Lower leg skin (tissue), 4 donors: ENCODE measurements at regions not wholly inside any gene's neighbourhood (a gene's known extent, or its start where the extent isn't known, plus 50 kb on each side); places are given as distances from the start of the nearest gene placed in this dataset.

Experiments used
- DNase-seq, 2 donors: peaks; one replicate each; pipeline ENCODE4 v3.0.0-alpha.2; 2019; ENCODE audit warnings: low spot score in 2 of 2
- H3K4me3 ChIP-seq: fragments of 200-600 bp; sonication (generic); 2 replicates; pipeline ENCODE4 v1.5.1; 2017; ENCODE audit warnings: mild to moderate bottlenecking, low read depth; ENCODE audit not compliant: poor library complexity, severe bottlenecking
- CTCF ChIP-seq, 3 donors: fragments of 450-650 bp; IDR thresholded peaks; one replicate each; pipeline ENCODE4 v1.5.1; 2016; ENCODE audit warnings: antibody characterized with exemption in 3 of 3, mild to moderate bottlenecking in 3 of 3, moderate library complexity in 2 of 3
- POLR2A ChIP-seq, 2 donors: fragments of 450-650 bp; IDR thresholded peaks; one replicate each; pipeline ENCODE4 v1.6.1; 2016 to 2017; ENCODE audit warnings: antibody characterized with exemption in 2 of 2, mild to moderate bottlenecking in 1 of 2, moderate library complexity in 1 of 2
- WGBS, 2 donors: methylation state at CpG; one replicate each; pipeline ENCODE4 v1.1.5; 2018; 5-methylcytosine and 5-hydroxymethylcytosine counted together
- intact Hi-C: fragments of 100-400 bp; cut with DNase I; formaldehyde crosslinking; loops from one replicate; pipeline ENCODE4 v1.15.0; 2023; ENCODE audit warnings: low total_unique reads

GRCh38 chr16:65500007-65500406, 378.1 kb upstream of the CDH11 start:
- DNase-seq, result no peak
- 55 to 78% methylated on average over 2 of the region's 2 CpGs for WGBS, 2 donors
- TF ChIP-seq POLR2A (IDR thresholded peaks at IDR 0.05) (no peak), CTCF (IDR thresholded peaks at IDR 0.05) (no peak)
- intact Hi-C loops, result no loop called here
- no peak overlapping the region for H3K4me3 ChIP-seq

DNA sequence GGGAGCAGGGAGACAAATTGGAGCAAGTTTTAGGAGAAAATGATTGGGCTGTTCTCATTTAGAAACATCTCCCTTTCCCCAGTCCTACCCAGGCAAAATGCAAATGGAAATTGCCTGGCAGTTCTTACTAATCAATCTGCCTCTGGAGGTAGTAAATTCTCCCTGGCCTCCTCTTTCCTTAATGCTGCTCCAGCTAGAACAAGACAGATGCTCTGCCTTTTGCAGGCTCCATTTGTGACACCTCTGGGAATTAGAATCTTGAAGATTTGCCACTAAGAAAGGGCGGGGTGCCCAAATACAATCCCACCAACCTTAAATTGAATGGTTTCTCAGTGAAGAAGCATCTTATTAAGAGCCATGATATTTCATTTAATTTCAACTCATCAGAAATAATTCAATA, 377.7 kb upstream of the CDH11 start:
- 71 to 86% methylated on average over 1 of the region's 1 CpG for WGBS, 2 donors
- DNase-seq, result no peak
- TF ChIP-seq CTCF (IDR thresholded peaks at IDR 0.05), result no peak
- intact Hi-C loops, result no loop called here
- no peak overlapping the region for H3K4me3 ChIP-seq

DNA sequence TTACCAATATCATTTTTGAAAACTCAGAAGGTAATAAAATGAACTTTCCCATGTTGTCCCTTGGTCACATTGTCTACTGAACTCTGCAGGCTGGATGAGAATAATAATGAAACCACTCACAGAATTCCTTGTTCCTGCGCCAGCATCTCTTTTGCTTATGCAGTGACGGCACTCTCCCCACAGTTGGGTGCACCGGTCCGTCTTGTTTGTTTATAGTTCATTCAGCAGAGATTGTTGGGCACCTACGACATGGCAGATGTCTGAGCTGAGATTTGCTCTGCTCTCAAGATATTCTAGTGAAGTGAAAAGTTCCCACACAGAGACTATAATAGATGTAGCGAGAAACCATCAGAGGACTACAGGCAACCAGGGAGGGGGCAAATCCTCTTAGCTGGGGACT, 375.7 kb upstream of the CDH11 start:
- 51 to 54% methylated on average over 6 of the region's 6 CpGs for WGBS, 2 donors

GRCh38 chr16:65495106-65495505, 373.2 kb upstream of the CDH11 start:
- no peak overlapping the region for H3K4me3 ChIP-seq
- no peak for DNase-seq
- intact Hi-C loops, result no loop called here
- no peak for TF ChIP-seq POLR2A (IDR thresholded peaks at IDR 0.05)
- no peak for TF ChIP-seq CTCF (IDR thresholded peaks at IDR 0.05)
- WGBS, 2 donors, result 63 to 70% methylated on average over 3 of the region's 3 CpGs

More for the DNA sequence above, 375.7 kb upstream of the CDH11 start:
- H3K4me3 ChIP-seq, result no peak overlapping the region
- intact Hi-C loops, result no loop called here
- TF ChIP-seq POLR2A (IDR thresholded peaks at IDR 0.05) (no peak), CTCF (IDR thresholded peaks at IDR 0.05) (no peak)
- no peak for DNase-seq

DNA sequence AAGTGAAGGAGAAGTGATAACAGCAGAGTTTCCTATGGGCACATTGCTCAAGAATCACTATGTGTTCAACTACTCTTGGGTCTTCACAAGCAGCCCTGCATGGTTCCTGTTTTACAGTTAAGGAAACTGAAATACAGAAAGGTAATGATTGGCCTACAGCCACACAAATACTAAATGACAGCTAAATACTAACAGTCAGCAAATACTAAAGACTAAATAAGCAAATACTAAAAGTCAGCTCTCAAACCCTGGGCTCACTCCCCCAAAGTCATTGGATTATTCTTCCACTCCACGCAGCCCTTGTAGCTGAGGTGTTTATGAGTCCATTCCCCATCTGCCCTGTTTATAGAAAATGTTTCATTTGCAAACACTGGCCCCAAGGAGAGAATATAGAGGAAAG, 372.7 kb upstream of the CDH11 start:
- DNase-seq, result no peak
- intact Hi-C loops, result no loop called here
- H3K4me3 ChIP-seq, result no peak overlapping the region
- WGBS, 2 donors, result 80 to 90% methylated on average over 1 of the region's 1 CpG
- TF ChIP-seq POLR2A (IDR thresholded peaks at IDR 0.05), result no peak
- no peak for TF ChIP-seq CTCF (IDR thresholded peaks at IDR 0.05)

GRCh38 chr16:65494080-65494479, 372.2 kb upstream of the CDH11 start:
- intact Hi-C loops, result no loop called here
- H3K4me3 ChIP-seq, result no peak overlapping the region
- DNase-seq, result no peak
- WGBS, 2 donors, result 87 to 100% methylated on average over 1 of the region's 1 CpG
- no peak for TF ChIP-seq CTCF (IDR thresholded peaks at IDR 0.05)
